ENCODE measurements at regions not wholly inside any gene's neighbourhood (a gene's known extent, or its start where the extent isn't known, plus 50 kb on each side); places are given as distances from the start of the nearest gene placed in this dataset.

DNA sequence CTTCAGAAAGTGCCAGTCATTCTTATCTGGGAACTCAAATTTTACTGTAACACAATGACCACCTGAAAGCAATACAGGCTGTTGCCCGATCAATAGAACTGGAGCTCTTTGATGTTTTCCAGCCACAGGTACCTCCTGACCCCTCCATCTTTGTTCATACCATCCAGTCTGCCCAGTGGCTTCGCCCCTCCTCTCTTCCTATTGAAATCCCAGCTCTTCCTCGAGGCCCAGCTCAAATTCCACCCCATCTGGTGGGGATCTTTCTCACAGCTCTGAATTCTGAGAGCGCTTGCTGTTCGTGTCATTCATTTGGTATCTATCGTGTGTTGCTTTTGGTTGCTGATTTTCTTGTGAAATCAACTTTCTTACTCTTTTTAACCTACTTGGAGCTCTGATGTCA, 87.9 kb upstream of the CNKSR3 start:
- TF ChIP-seq, protein P1, sequence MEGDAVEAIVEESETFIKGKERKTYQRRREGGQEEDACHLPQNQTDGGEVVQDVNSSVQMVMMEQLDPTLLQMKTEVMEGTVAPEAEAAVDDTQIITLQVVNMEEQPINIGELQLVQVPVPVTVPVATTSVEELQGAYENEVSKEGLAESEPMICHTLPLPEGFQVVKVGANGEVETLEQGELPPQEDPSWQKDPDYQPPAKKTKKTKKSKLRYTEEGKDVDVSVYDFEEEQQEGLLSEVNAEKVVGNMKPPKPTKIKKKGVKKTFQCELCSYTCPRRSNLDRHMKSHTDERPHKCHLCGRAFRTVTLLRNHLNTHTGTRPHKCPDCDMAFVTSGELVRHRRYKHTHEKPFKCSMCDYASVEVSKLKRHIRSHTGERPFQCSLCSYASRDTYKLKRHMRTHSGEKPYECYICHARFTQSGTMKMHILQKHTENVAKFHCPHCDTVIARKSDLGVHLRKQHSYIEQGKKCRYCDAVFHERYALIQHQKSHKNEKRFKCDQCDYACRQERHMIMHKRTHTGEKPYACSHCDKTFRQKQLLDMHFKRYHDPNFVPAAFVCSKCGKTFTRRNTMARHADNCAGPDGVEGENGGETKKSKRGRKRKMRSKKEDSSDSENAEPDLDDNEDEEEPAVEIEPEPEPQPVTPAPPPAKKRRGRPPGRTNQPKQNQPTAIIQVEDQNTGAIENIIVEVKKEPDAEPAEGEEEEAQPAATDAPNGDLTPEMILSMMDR (IDR thresholded peaks at IDR 0.05), result no peak
- no peak for TF ChIP-seq POLR2A (IDR thresholded peaks at IDR 0.05)

Measured in Peyer's patch (tissue), 4 donors.